IMR-90 (cell line): ENCODE measurements at regions not wholly inside any gene's neighbourhood (a gene's known extent, or its start where the extent isn't known, plus 50 kb on each side); places are given as distances from the start of the nearest gene placed in this dataset.

Source experiments
- ATAC-seq: fragments of 200-7000 bp; cut with Tn5 transposase; 2 replicates; pipeline ENCODE4 v1.9.1; 2020; ENCODE audit warnings: low read depth, mild to moderate bottlenecking, moderate library complexity
- BruUV-seq: library from RNA; stranded (reverse); fragments of 400-500 nt; replicated peaks from 2 replicates; lab custom pipeline; 2021; lab: Mats Ljungman, UMichigan
- CTCF ChIA-PET: fragments of 300-600 bp; formaldehyde crosslinking; extraction: SDS; loops from one replicate; lab custom pipeline; 2021; ENCODE audit warnings: antibody characterized with exemption; lab: Yijun Ruan, JAX
- POLR2A ChIA-PET: fragments of 300-600 bp; sonication (Branson Sonifier 250); formaldehyde crosslinking; loops from one replicate; lab custom pipeline; 2022; ENCODE audit warnings: antibody characterized with exemption; ENCODE audit not compliant: unreplicated experiment; lab: Charles Lee
- DNase-seq: peaks from one replicate; pipeline ENCODE4 v3.0.0; 2013
- H2AFZ ChIP-seq: replicated peaks from 2 replicates; pipeline ENCODE3; 2013; ENCODE audit warnings: low read length, mild to moderate bottlenecking; ENCODE audit not compliant: poor library complexity
- H2AK5ac ChIP-seq: 2 replicates; pipeline ENCODE4 v1.6.1; 2013; ENCODE audit warnings: low read depth, low read length, inconsistent platforms
- H2AK9ac ChIP-seq: replicated peaks from 2 replicates; pipeline ENCODE3; 2013; ENCODE audit warnings: mild to moderate bottlenecking, low read depth, low read length, moderate library complexity; ENCODE audit not compliant: poor library complexity
- H2BK120ac ChIP-seq: 2 replicates; pipeline ENCODE4 v1.6.1; 2013; ENCODE audit warnings: low read depth, low read length, inconsistent platforms
- H2BK15ac ChIP-seq: 3 replicates; pipeline ENCODE4 v1.6.1; 2013; ENCODE audit warnings: low read depth, low read length, inconsistent platforms
- H2BK20ac ChIP-seq: 2 replicates; pipeline ENCODE4 v1.6.1; 2013; ENCODE audit warnings: low read depth, mild to moderate bottlenecking, inconsistent platforms, low read length, moderate library complexity
- H2BK5ac ChIP-seq: 2 replicates; pipeline ENCODE4 v1.6.1; 2013; ENCODE audit warnings: mild to moderate bottlenecking, low read depth, low read length, inconsistent platforms; ENCODE audit not compliant: poor library complexity, severe bottlenecking
- H3K14ac ChIP-seq: replicated peaks from 2 replicates; pipeline ENCODE4 v1.6.1; 2013; ENCODE audit warnings: low read depth, low read length, inconsistent platforms
- H3K18ac ChIP-seq: 2 replicates; pipeline ENCODE4 v1.6.1; 2013; ENCODE audit warnings: low read depth, low read length, control low read depth
- H3K23ac ChIP-seq: 2 replicates; pipeline ENCODE4 v1.6.1; 2013; ENCODE audit warnings: low read depth, low read length, inconsistent platforms
- H3K27ac ChIP-seq: 2 replicates; pipeline ENCODE4 v1.5.1; 2013; ENCODE audit warnings: mild to moderate bottlenecking, control low read depth, low read length; ENCODE audit not compliant: insufficient read depth
- H3K27me3 ChIP-seq: 2 replicates; pipeline ENCODE4 v1.6.1; 2013; ENCODE audit warnings: low read length; ENCODE audit not compliant: control insufficient read depth, insufficient read depth
- H3K36me3 ChIP-seq: 2 replicates; pipeline ENCODE4 v1.6.1; 2013; ENCODE audit warnings: low read length, mixed read lengths; ENCODE audit not compliant: control insufficient read depth, insufficient read depth
- H3K4ac ChIP-seq: 2 replicates; pipeline ENCODE4 v1.6.1; 2013; ENCODE audit warnings: low read depth, low read length, inconsistent platforms
- H3K4me1 ChIP-seq: 2 replicates; pipeline ENCODE4 v1.6.1; 2013; ENCODE audit warnings: low read length, mixed read lengths; ENCODE audit not compliant: control insufficient read depth, insufficient read depth
- H3K4me2 ChIP-seq: 2 replicates; pipeline ENCODE4 v1.6.1; 2013; ENCODE audit warnings: low read depth, mild to moderate bottlenecking, control low read depth, low read length, moderate library complexity
- H3K4me3 ChIP-seq: 2 replicates; pipeline ENCODE4 v1.5.1; 2013; ENCODE audit warnings: low read depth, mild to moderate bottlenecking, control low read depth, low read length, moderate library complexity; ENCODE audit not compliant: insufficient read depth
- H3K56ac ChIP-seq: 2 replicates; pipeline ENCODE4 v1.6.1; 2013; ENCODE audit warnings: low read length, inconsistent platforms; ENCODE audit not compliant: insufficient read depth; ENCODE audit errors: extremely low read depth
- H3K79me1 ChIP-seq, 2 experiments: 2 replicates each; pipeline ENCODE4 v1.6.1; 2013; ENCODE audit warnings: low read length in 2 of 2, inconsistent platforms in 1 of 2, low read depth in 1 of 2
- H3K9ac ChIP-seq: 2 replicates; pipeline ENCODE4 v1.6.1; 2013; ENCODE audit warnings: low read depth, low read length, control low read depth
- H3K9me1 ChIP-seq: 2 replicates; pipeline ENCODE4 v1.6.1; 2013; ENCODE audit warnings: low read length, inconsistent platforms; ENCODE audit not compliant: insufficient read depth
- H3K9me3 ChIP-seq: 2 replicates; pipeline ENCODE4 v1.6.1; 2013; ENCODE audit warnings: low read length; ENCODE audit not compliant: control insufficient read depth, insufficient read depth
- H4K20me1 ChIP-seq: 2 replicates; pipeline ENCODE4 v1.6.1; 2013; ENCODE audit warnings: low read length, inconsistent platforms; ENCODE audit not compliant: insufficient read depth
- H4K5ac ChIP-seq: 2 replicates; pipeline ENCODE4 v1.6.1; 2013; ENCODE audit warnings: mild to moderate bottlenecking, low read depth, low read length, control low read depth
- H4K8ac ChIP-seq, 2 experiments: 2 replicates each; pipeline ENCODE4 v1.6.1; 2013; ENCODE audit warnings: low read depth in 2 of 2, low read length in 2 of 2, control low read depth in 1 of 2, inconsistent platforms in 1 of 2
- H4K91ac ChIP-seq: 2 replicates; pipeline ENCODE4 v1.6.1; 2013; ENCODE audit warnings: low read depth, low read length, inconsistent platforms; ENCODE audit not compliant: insufficient read depth
- CEBPB ChIP-seq: IDR thresholded peaks from 2 replicates; pipeline ENCODE4 v1.6.1; 2012; ENCODE audit warnings: low read depth, low read length, improper control_type of control experiment
- MAFK ChIP-seq: IDR thresholded peaks from 2 replicates; pipeline ENCODE4 v1.6.1; 2012; ENCODE audit warnings: low read depth, low read length, improper control_type of control experiment
- WGBS, 2 experiments: methylation state at CpG; one replicate each; pipeline versions ENCODE4 v1.1.5 to v1.1.7; 2013; ENCODE audit warnings: missing lambda C conversion rate in 2 of 2; ENCODE audit not compliant: insufficient read length in 1 of 2; ENCODE audit errors: extremely low coverage in 2 of 2; 5-methylcytosine and 5-hydroxymethylcytosine counted together
- dilution Hi-C: fragments of 300-500 bp; cut with HindIII; formaldehyde crosslinking; loops from one replicate; pipeline ENCODE4 v1.14.3; 2018; ENCODE audit warnings: low sequenced_read_pairs; ENCODE audit not compliant: unreplicated experiment
- in situ Hi-C: fragments of 300-500 bp; cut with MboI; formaldehyde crosslinking; loops from 3 replicates; pipeline ENCODE4 v1.14.3; 2019; ENCODE audit warnings: low sequenced_read_pairs, inconsistent platforms, mixed read lengths
- intact Hi-C: fragments of 100-400 bp; cut with micrococcal nuclease; formaldehyde crosslinking; loops from 2 replicates; pipeline ENCODE4 v1.10.0; 2022

GRCh38 chr16:49112754-49113153, 168.9 kb downstream of the CBLN1 start:
- WGBS, 2 experiments, result 33% methylated on average over 1 of the region's 5 CpGs; no CpG with 5 or more reads in 1 of the 2 experiments
- Histone ChIP-seq H3K56ac (no peak overlapping the region), H2BK5ac (no peak overlapping the region), H2AK5ac (no peak overlapping the region), H3K27ac (no peak overlapping the region), H4K20me1 (no peaks in the 10 kb centered on the region), H4K5ac (no peak overlapping the region), H3K4me1 (no peaks in the 10 kb centered on the region), H3K4ac (no peak overlapping the region), H4K8ac (no peak overlapping the region), H3K14ac (no peak overlapping the region), H3K79me1 (no peaks in the 10 kb centered on the region), H2BK20ac (no peak overlapping the region), H3K27me3 (no peaks in the 10 kb centered on the region), H4K91ac (no peak overlapping the region), H2BK15ac (no peak overlapping the region), H3K9ac (no peak overlapping the region), H3K36me3 (no peaks in the 10 kb centered on the region), H2AFZ (no peak overlapping the region), H2BK120ac (no peak overlapping the region), H3K9me3 (no peaks in the 10 kb centered on the region), H3K9me1 (no peaks in the 10 kb centered on the region), H3K23ac (no peak overlapping the region), H3K18ac (no peak overlapping the region), H3K4me2 (no peak overlapping the region), H2AK9ac (no peak overlapping the region), H3K4me3 (no peak overlapping the region)
- TF ChIP-seq CEBPB (no peak), MAFK (no peak)
- CTCF ChIA-PET, result no interaction called here
- no peak for DNase-seq
- POLR2A ChIA-PET, result no interaction called here
- in situ Hi-C loops, result no loop called here
- ATAC-seq, result no peak
- intact Hi-C loops, result no loop called here
- dilution Hi-C loops, result no loop called here
- BruUV-seq, result no TSS peak
